ENCODE measurements at regions not wholly inside any gene's neighbourhood (a gene's known extent, or its start where the extent isn't known, plus 50 kb on each side); places are given as distances from the start of the nearest gene placed in this dataset.

DNA sequence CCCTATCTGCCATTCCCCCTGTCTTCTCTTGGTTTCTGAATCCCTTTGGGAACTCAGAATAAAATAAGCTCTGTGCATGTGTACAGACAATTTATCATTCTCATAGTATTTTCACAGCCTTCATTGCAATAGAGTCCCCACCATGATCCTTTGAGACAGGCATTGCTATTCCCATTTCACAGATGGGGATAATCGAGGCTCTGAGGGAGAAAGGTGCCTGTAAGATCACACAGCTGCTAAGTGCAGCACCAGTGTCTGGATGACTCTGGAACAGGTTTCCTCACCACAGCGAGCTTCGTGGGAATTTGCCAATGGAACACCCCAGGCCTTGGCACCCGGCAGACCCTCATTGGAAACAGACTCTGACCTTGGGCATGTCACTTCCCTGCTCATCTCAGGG, 293.6 kb downstream of the NSG2 start:
- TF ChIP-seq, protein P1, sequence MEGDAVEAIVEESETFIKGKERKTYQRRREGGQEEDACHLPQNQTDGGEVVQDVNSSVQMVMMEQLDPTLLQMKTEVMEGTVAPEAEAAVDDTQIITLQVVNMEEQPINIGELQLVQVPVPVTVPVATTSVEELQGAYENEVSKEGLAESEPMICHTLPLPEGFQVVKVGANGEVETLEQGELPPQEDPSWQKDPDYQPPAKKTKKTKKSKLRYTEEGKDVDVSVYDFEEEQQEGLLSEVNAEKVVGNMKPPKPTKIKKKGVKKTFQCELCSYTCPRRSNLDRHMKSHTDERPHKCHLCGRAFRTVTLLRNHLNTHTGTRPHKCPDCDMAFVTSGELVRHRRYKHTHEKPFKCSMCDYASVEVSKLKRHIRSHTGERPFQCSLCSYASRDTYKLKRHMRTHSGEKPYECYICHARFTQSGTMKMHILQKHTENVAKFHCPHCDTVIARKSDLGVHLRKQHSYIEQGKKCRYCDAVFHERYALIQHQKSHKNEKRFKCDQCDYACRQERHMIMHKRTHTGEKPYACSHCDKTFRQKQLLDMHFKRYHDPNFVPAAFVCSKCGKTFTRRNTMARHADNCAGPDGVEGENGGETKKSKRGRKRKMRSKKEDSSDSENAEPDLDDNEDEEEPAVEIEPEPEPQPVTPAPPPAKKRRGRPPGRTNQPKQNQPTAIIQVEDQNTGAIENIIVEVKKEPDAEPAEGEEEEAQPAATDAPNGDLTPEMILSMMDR (conservative IDR thresholded peaks at IDR 0.05; ENCODE audit: low read length): no peak
- TF ChIP-seq EZH2phosphoT487 (IDR thresholded peaks at IDR 0.05; ENCODE audit: borderline replicate concordance): no peak

Data from Loucy (cell line).